ENCODE measurements at regions not wholly inside any gene's neighbourhood (a gene's known extent, or its start where the extent isn't known, plus 50 kb on each side); places are given as distances from the start of the nearest gene placed in this dataset.

DNA sequence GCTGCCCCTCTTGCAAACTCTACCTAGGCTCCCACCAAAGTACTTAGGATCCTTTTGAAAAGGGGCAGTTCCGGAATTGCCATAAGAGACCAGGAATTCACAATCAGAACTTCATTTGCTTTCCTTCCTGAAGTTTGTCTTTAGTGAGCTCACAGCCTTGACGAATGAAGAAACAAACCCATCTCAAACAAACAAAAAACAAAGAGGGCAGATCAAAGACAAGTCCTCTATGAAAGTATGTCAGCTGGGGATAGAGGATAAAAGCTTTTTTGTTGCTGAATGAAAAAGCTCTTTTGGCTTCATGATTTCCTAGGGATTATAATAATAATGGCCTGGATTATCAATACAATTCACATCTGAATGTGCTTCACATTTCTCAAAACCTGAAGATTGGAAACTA is 357.9 kb upstream of the DUSP10 start:
- TF ChIP-seq, protein P1, sequence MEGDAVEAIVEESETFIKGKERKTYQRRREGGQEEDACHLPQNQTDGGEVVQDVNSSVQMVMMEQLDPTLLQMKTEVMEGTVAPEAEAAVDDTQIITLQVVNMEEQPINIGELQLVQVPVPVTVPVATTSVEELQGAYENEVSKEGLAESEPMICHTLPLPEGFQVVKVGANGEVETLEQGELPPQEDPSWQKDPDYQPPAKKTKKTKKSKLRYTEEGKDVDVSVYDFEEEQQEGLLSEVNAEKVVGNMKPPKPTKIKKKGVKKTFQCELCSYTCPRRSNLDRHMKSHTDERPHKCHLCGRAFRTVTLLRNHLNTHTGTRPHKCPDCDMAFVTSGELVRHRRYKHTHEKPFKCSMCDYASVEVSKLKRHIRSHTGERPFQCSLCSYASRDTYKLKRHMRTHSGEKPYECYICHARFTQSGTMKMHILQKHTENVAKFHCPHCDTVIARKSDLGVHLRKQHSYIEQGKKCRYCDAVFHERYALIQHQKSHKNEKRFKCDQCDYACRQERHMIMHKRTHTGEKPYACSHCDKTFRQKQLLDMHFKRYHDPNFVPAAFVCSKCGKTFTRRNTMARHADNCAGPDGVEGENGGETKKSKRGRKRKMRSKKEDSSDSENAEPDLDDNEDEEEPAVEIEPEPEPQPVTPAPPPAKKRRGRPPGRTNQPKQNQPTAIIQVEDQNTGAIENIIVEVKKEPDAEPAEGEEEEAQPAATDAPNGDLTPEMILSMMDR (IDR thresholded peaks at IDR 0.05; ENCODE audit: insufficient read depth, low read depth, low read length) = no peak
- TF ChIP-seq EZH2 (IDR thresholded peaks at IDR 0.05; ENCODE audit: insufficient read depth, low read length) = no peak
